SKM-1 treated with dmso at 0.1 percent for 144 hours (cell line): ENCODE measurements at regions not wholly inside any gene's neighbourhood (a gene's known extent, or its start where the extent isn't known, plus 50 kb on each side); places are given as distances from the start of the nearest gene placed in this dataset.
"Not testable (repeated sequence)": the region's sequence is repeated elsewhere in the genome, so short reads cannot be mapped to it uniquely, and the experiment has no call there.

Experiments
- DNase-seq: peaks from one replicate; lab custom pipeline; 2025; ENCODE audit not compliant: unreplicated experiment; lab: John Stamatoyannopoulos, UW

DNA sequence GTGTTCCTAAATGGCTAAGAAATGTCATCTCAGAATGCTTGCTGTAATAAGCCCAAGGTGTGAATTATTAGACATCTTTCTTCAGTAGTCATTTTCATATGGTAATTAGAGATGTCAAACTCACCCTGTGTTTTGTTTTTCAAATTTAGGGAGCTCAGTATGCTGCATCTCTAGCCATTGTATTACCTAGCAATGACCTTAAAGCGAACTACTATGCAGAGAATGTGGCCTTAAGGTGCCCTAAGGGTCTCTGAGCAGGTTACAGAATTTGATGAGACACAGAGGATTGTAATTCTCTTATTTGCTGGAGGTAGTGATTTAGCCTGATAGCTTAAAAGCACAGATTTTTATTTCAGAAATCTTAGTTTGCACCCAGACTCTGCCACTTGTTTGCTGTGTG is 1052.6 kb upstream of the DDX18 start:
- DNase-seq, result no peak

DNA sequence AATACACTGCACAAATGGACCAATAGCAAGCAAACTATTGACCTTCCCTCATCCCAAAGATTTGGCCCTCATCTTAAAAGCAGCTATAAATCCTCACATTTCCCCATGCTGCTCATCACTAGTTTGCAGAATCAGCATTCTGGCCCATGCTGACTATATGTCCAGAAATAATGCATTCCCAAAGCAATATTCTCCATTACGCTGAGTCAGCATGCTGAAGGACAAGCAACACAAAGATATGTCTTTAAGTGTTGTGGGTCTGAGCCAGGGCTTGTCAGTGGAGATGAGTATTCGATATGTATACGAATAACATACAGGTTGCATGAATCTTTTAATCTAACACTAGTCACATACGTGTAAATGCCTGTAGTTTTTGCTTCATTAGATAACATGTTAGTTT is 1045.0 kb upstream of the DDX18 start:
- no peak for DNase-seq

DNA sequence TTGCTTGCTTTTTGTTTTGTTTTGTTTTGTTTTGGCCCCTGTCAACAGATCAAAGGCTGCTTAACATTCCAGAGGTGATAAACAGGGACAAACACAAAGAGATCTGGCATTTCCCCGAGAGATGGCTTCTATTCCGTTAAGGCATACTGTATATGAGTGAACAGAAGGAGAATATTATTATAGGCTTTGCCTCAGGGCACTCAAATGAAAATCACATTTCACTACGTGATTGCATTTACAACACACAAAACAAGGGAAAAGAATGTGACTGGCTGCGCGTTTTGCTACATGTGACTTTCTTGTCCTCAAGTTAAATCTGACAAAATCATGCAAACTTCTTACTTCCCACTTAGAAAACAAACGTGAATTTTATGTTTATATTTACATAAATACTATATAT is 1037.9 kb upstream of the DDX18 start:
- no peak for DNase-seq

DNA sequence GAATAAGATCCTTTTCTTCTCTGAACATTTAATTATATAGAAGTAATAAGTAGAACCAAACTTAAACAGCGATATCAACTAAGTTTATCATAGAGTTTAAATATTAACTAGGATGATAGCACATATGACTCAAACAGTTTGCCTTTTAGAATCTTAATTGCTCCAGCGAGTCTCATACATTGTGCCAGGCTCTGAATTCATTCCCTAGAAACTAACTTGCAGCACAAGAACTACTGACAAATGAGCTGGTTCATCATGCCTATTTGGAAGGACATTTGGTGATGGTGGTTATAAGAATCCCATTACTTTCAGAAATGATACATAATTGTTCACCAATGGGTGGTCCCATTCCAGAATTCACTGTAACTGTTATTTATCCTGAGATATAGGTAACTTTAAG is 1026.6 kb upstream of the DDX18 start:
- no peak for DNase-seq

DNA sequence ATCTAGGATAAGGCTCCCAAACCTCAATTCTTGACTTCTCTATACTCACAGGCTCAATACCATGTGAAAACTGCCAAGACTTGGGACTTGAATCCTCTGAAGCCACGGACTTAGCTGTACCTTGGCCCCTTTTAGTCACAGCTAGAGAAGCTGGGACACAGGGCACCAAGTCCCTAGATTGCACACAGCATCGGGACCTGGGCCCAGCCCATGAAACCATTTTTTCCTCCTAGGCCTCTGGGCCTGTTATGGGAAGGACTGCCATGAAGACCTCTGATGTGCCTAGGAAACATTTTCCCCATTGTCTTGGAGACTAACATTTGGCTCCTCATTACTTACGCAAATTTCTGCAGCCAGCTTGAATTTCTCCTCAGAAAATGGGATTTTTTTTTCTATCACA is 1011.8 kb upstream of the DDX18 start:
- no peak for DNase-seq

DNA sequence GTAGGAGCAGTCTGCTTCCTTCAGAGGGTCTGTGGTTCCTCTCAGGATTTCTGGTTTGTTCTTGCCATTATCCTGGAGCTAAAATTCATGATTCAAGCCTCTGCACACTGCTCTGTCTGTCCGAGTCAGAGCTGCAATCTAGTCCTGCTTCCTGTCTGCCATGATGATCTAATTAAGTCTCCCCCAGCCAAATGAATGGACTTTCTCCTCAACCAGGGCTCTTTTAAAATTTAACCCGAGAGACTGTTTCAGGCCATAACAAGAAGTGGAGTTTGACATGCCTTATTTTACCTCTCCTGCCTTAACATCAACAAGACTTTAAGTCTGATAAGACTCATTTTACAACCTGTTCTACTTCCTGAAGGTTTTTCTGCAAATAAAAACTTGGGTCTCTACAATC is 1009.6 kb upstream of the DDX18 start:
- no peak for DNase-seq

DNA sequence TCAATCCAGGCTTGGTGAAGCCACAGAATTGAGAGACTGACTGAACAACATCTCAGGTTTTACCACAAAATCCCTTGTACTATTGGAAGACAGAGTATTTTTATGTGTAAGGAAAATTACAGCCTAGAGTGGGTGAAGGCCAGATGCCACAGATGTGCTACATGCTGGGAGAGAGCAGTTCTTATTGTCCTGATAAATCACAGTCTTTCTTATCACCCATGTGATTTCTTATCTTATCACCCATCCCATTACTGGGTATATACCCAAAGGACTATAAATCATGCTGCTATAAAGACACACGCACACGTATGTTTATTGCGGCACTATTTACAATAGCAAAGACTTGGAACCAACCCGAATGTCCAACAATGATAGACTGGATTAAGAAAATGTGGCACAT is 1008.0 kb upstream of the DDX18 start:
- DNase-seq, result not testable (repeated sequence)

DNA sequence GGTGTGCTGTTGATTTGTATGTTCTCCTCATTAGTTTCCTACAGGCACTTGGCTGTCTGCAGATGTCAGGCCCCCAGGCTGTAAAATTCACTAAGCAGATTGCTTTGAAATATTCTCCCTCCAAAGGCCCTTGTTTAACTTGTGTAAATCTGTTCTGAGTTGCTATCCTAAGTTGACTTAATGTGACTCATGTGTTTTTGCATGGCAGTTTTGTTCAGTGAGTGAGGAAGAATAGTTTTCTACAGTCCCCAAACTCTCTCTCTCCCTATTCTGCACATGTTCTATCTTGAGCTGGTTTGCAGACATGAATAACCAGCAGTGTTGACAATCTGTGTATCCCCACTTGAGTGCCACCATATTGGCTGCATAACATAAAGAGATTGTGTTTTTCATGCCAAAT is 1005.4 kb upstream of the DDX18 start:
- DNase-seq, result no peak

DNA sequence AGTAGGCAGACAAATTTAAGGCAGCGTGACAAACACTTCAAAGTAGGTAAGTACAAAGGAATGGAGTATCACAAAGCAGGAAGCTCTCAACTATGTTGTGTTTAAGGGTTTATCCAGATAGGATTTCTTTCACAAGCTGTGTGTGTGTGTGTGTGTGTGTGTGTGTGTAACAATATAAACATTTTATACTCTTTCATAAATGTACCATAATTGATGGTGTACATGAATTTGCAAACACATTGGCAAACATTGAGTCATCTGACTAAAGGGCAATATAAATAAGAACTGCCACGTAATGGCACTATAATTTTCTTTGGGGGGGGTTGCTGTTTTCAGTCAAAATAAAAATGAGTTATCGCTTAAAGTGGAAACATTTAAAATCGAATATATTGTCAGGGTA is 1004.4 kb upstream of the DDX18 start:
- no peak for DNase-seq

DNA sequence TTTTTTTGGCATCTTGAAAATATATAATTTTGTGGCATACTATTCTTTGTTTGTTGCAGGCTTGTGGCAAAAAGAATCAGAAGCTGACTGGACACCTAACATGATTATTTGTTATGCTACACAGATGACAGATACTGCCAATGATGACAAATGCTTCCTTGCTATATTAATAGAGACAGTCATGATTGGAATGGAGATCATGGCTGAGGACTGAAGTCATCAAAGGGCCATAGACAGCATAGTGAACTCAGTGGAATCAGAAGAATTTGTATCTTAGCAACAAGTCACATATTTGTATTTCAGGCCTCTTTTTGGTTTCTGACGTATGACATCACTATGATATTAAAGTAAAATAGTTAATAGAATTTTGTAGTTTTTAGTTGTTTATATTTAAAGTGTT is 1003.8 kb upstream of the DDX18 start:
- no peak for DNase-seq

DNA sequence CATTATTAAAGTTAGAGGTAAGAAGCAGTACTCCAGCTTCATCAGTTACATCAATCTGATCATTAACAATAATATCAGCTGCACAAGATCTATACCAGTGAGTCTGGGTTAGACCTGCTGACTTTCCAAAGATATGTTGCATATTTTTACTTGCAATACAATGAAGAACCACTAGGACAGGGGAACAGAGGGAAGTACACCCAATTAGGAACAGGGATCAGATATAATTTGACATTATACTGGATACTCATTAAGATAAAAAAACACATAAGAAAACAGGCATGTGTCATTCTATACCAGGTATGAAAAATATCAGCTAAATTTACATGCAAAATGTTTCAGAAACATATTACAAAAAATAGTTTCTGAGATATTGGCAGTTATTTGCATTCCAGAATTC is 995.1 kb upstream of the DDX18 start:
- DNase-seq, result no peak

DNA sequence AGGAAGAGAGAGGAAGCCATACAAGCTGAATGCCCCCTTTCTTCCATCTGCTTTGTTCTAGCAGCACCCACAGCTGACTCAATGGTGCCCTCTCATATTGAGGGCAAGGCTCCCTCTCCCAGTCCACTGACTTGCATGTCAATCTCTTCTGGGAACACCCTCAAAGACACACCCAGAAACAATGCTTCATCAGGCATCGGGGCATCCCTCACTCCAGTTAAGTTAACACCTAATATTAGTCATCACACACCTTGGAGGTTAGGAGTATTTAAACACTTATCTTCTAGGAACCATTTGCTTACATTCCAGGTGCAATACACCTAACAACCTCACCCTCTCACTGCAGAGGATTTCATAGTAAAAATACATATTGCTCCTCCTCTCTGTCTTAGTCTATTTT is 993.5 kb upstream of the DDX18 start:
- no peak for DNase-seq

DNA sequence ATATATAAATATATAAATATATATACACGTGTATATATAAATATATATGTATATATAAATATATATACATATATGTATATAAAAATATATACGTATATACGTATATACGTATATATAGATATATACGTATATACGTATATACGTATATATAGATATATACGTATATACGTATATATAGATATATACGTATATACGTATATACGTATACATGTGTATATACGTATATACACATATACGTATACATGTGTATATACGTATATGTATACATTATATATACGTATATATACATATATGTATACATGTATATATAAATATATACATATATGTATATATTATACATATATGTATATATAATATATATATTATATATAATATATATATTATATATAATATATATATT is 984.9 kb upstream of the DDX18 start:
- not testable (repeated sequence) for DNase-seq

DNA sequence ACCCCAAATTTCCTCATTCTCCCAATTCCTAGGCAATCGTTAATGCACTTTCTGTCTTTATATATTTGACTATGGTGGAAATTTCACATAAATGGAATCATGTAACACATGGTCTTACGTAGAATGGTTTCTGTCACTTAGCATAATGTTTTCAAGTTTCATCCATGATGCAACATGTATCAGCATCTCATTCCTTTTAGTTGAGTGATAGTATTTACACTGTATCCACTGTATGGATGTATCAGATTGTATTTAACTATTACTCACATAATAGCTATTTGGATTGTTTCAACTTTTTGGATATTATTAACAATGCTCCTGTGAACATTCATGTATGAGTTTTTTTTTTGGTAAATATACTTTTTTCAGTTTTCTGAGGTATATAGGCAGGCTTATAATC is 982.3 kb upstream of the DDX18 start:
- no peak for DNase-seq

DNA sequence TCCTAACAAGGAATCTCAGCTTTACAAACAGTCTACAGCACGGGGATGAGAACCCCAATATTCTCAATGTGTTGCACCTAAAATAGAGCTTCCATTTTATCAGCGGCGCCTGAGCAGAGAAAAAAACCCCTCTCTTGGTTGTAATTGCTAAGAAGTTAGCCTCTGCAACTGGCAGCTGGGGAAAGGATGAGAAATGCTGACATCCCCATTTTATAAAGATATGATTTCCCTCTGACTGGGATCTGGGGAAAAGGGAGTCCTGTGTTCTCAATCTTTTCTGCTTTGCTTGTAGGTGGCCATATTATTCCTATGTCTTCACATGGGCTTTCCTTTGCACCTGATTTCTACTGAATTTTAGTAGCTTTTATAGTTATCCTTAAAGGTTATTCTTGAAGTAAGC is 981.4 kb upstream of the DDX18 start:
- no peak for DNase-seq

DNA sequence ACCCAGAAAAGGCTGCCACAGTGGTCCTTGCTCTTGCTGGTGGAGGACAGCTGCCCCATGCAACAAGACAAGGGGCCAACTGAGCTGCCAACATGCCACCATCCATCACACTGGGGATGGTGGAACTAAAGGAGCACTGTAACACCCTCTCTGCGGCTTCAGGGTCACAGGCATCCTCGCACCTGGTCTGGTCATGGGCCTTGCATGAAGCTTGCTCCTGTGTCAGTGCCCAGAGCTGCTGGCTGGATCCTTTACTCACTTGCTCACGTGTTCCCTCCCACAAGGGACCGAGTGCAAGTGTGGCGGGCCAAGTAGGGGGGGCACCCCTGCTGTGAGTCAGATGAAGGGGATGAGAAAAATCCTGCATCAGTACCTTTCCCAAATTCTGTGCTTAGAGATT is 972.3 kb upstream of the DDX18 start:
- no peak for DNase-seq

DNA sequence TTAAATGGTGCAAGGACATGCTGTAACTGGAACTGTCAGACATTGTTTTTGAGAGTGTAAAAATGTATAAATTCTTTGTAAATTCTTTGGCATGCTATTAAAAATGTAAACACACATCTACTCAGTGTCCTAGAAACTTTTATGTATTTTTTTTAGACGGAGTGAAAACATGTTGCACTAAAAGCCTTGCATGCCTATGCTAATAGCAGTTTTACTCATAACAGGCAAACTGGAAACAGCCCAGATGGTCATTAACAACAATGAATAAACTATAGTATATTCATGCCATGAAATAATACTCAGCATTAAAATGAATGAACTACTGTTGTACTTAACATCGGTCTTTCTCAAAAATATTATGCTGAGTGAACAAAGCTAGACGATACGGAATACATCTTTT is 954.8 kb upstream of the DDX18 start:
- DNase-seq, result no peak

DNA sequence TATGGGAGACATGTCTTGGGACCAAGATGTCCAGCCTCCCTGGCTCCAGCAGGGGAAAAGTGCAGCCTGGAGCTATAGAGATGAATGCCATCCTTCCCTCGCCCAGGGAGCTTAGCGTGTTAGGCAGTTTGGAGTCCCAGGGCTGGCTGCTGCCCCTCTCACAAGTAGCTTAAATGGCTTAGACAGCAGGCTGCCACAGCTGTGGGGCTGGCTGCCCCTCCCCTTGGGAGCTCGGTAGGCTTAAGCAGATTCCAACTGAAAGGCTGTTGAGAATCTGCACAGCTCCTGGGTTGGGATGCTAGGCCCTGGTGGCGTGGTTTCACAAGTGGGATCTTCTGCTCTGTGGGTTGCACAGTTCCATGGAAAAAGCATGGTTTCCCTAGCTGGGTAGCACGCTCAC is 940.5 kb upstream of the DDX18 start:
- no peak for DNase-seq

DNA sequence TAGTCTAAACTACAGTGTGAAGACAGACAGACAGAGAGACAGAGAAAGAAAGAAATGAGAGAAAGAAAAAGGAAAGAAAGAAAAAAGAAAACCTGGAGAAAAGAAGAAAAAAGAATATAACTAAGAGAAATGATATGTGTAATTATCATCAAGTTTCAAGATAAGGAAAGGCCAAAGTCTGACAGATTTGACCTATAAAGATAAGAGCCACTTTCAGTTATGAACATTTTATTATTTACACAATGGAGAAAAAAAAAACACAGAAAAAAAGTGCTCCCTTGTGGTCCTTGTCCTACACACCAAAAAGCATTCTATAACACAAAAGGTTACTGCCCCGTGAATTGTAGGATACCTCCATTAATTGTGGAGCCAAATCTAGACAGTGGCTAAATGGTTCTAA is 937.2 kb upstream of the DDX18 start:
- DNase-seq, result no peak

DNA sequence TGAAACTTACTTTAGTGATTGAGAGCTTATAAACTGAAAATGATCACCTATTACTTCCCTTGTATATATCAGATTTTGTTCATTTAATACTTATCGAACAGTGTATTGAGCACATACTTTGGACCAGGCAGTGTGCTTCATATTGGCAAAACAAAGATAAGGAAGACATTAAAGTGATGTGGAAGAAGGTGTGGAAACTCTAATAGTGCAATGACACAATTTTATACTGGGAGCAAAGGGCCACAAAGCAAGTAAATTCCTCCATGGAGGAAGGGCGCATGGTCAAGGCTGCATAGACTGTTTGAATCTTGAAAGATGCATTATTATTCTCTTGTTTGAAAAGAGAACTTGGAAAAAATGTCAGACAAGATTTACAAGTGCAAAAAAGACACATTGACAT is 936.5 kb upstream of the DDX18 start:
- no peak for DNase-seq

DNA sequence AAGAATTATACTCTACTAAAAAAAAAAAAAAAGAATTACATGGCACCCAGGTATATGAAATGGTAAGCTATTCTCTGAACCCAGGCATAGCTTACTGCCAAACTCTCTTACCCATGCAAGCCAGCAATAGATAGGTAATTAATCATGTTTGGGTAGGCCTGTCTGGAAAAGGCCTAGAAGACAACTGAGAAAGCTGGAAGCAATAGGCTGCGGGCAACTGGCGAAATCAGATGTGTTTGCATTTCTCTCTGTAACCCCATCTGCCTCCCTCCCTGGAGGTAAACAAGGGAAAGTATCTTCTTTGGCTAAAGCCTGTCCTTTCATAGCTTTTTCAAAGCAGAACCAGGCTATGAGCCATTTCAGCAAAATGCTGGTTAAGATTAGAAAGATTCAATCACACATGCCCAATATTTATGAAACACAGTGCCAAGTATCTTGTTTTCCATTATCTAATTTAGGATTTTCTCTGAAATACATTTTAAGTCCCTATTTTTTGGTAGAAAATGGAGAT is 934.8 kb upstream of the DDX18 start:
- no peak for DNase-seq

DNA sequence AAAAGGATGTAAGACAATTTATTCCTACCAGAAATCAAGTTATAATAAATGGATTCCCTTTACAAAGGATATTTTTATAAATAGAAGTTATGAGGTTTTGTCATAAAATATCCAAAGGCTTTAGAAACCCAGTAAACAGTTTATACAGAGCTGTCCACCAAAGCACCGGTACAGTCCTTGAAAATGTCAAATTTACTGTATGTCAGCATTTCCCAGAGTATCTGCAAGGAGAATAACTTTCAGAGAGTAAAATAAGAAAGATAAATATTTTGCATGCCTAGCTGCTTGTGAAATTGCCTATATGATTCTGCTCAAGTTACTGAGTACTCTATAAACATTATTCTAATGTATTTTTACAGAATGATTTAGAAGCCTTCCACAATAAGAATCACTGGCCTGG is 923.3 kb upstream of the DDX18 start:
- DNase-seq, result no peak

DNA sequence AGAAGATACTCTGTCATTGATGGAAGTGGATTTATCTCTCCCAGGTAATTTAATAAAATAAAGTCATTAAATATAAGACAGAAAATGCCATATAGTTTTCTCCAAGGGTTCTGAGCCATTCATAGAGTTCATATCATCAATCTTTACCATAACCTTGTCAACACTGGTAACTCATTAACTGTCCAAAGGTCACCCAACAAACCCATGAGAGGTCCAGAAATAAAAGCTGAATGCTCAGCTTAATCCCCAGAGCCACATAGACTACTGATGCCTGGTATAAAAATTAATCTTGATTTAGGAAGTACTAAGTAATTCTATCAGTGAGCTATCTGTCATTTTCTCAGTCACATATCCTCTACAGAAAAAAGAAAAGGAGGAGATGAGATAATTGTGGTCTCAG is 903.0 kb upstream of the DDX18 start:
- DNase-seq, result no peak

DNA sequence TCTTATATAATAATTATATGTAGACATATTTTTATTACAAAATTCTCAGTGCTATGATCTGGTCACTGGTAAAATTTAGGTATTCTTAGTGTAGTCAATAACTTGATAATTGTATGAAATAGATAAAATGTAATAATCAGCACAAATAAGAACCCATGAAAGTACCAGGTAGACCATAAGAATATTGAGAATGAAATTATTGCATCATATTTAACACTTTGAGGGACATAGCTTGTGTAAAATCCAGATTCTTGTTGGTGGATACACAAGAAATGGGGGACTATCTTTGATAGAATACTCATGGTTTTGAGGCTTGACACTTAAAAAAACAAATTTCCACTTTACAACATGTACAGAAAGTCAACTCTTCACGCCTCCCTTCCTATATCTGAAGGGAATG is 898.8 kb upstream of the DDX18 start:
- DNase-seq, result no peak
